ENCODE measurements at regions not wholly inside any gene's neighbourhood (a gene's known extent, or its start where the extent isn't known, plus 50 kb on each side); places are given as distances from the start of the nearest gene placed in this dataset.
"Not testable (repeated sequence)": the region's sequence is repeated elsewhere in the genome, so short reads cannot be mapped to it uniquely, and the experiment has no call there.

DNA sequence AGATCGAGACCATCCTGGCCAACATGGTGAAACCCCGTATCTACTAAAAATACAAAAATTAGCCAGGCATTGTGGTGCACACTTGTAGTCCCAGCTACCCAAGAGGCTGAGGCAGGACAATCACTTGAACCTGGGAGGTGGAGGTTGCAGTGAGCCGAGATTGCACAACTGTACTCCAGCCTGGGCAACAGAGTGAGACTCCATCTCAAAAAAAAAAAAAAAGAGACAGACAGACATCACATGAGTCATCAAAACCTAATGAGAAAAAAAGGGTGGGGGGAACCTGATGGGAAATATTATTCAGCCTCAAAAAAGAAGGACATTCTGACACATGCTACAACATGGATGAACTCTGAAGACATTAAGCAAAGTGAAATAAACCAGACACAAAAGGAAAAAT lies 67.4 kb downstream of the ARL6IP4 start:
- not testable (repeated sequence) for TF ChIP-seq REST (IDR thresholded peaks at IDR 0.05); ZNF302 (CRISPR knock-in tag; IDR thresholded peaks at IDR 0.05); HMGXB4 (CRISPR knock-in tag; IDR thresholded peaks at IDR 0.05; ENCODE audit: borderline replicate concordance); EP300 (IDR thresholded peaks at IDR 0.05); POLR2A (IDR thresholded peaks at IDR 0.05; ENCODE audit: low read length); MYC (IDR thresholded peaks at IDR 0.05; ENCODE audit: borderline replicate concordance, low read length); RAD21 (conservative IDR thresholded peaks at IDR 0.05 in 1 of 2, IDR thresholded peaks at IDR 0.05 in 1 of 2); HOXA7 (CRISPR knock-in tag; IDR thresholded peaks at IDR 0.05); NPAS2 (CRISPR knock-in tag; IDR thresholded peaks at IDR 0.05; ENCODE audit: borderline replicate concordance)
- TF ChIP-seq, protein P1, sequence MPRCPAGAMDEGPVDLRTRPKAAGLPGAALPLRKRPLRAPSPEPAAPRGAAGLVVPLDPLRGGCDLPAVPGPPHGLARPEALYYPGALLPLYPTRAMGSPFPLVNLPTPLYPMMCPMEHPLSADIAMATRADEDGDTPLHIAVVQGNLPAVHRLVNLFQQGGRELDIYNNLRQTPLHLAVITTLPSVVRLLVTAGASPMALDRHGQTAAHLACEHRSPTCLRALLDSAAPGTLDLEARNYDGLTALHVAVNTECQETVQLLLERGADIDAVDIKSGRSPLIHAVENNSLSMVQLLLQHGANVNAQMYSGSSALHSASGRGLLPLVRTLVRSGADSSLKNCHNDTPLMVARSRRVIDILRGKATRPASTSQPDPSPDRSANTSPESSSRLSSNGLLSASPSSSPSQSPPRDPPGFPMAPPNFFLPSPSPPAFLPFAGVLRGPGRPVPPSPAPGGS (IDR thresholded peaks at IDR 0.05): not testable (repeated sequence)
- TF ChIP-seq, protein P2, sequence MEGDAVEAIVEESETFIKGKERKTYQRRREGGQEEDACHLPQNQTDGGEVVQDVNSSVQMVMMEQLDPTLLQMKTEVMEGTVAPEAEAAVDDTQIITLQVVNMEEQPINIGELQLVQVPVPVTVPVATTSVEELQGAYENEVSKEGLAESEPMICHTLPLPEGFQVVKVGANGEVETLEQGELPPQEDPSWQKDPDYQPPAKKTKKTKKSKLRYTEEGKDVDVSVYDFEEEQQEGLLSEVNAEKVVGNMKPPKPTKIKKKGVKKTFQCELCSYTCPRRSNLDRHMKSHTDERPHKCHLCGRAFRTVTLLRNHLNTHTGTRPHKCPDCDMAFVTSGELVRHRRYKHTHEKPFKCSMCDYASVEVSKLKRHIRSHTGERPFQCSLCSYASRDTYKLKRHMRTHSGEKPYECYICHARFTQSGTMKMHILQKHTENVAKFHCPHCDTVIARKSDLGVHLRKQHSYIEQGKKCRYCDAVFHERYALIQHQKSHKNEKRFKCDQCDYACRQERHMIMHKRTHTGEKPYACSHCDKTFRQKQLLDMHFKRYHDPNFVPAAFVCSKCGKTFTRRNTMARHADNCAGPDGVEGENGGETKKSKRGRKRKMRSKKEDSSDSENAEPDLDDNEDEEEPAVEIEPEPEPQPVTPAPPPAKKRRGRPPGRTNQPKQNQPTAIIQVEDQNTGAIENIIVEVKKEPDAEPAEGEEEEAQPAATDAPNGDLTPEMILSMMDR (IDR thresholded peaks at IDR 0.05): not testable (repeated sequence)
- TF ChIP-seq, protein P3, sequence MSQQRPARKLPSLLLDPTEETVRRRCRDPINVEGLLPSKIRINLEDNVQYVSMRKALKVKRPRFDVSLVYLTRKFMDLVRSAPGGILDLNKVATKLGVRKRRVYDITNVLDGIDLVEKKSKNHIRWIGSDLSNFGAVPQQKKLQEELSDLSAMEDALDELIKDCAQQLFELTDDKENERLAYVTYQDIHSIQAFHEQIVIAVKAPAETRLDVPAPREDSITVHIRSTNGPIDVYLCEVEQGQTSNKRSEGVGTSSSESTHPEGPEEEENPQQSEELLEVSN (IDR thresholded peaks at IDR 0.05; ENCODE audit: borderline replicate concordance, low read depth): not testable (repeated sequence)

Data from A549 (cell line).